HG03558 (cell line): ENCODE measurements at regions not wholly inside any gene's neighbourhood (a gene's known extent, or its start where the extent isn't known, plus 50 kb on each side); places are given as distances from the start of the nearest gene placed in this dataset.

ENCODE experiments used
- ATAC-seq: cut with Tn5 transposase; IDR thresholded peaks from one replicate; pipeline ENCODE4 v1.9.1; 2021; ENCODE audit warnings: moderate number of reproducible peaks; ENCODE audit not compliant: unreplicated experiment; ENCODE audit errors: extremely low read depth

GRCh38 chr9:113807173-113808061 is 68.7 kb upstream of the ZNF618 start:
- no peak for ATAC-seq

GRCh38 chr9:113808391-113809358 is 67.4 kb upstream of the ZNF618 start:
- ATAC-seq, result no peak

DNA sequence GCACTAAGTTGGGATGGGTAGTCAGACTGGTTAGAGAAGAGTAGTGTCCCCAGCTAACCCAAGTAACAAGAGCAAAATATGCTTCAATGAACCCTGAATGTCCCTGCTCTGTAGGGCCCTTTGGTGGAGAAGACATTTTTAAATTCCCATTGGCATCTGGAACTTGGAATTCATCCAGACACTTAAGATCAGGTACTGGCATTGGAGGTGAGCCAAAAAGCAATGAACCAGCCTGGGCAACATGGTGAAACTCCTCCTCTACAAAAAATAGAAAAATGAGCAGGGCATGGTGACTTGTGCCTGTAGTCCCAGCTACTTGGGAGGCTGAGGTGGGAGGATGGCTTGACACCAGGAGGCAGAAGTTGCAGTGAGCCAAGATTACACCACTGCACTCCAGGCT is 58.9 kb upstream of the ZNF618 start:
- ATAC-seq, result no peak

- no peak for ATAC-seq
Measured at GRCh38 chr9:113818391-113818790, 57.7 kb upstream of the ZNF618 start.

- ATAC-seq, result no peak
Measured at GRCh38 chr9:113822315-113822714, 53.8 kb upstream of the ZNF618 start.

- ATAC-seq, result no peak
Measured at GRCh38 chr9:113823421-113823820, 52.7 kb upstream of the ZNF618 start.
